ENCODE measurements at regions not wholly inside any gene's neighbourhood (a gene's known extent, or its start where the extent isn't known, plus 50 kb on each side); places are given as distances from the start of the nearest gene placed in this dataset.

DNA sequence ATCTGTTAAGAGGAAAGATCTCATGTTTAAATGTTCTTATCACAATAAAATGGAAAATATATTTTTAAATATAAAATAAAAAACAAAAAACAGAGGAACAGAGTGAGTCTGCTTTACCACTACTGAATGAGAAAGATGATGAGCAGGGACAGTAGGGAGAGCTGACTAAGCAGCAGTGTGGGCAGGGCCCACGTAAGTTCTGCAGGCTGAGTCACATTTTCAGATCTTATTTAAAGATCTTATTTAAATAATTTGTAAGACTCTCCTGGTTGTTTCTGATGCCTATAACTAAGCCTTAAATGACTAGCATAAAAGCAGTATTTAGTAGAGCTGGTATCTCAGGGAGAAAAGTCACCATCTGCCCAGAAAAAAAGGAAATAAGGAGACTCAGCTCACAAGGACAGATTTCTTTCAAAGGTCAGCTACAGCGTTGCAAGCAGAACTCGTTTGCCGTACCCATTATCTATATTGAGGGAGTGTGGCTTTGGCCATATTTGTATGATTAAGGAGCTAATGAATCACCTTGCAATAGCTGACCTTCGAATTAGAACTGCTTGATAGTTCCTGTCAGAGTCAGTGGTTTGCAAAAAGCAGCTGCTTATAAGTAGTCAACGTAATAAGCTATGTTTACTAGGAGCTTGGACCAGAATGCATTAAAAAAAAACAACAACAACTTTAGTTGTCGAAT lies 322.1 kb upstream of the CHAC2 start:
- Histone ChIP-seq H3K9me3 (no peaks in the 10 kb centered on the region), H3K27ac (no peak overlapping the region), H3K4me3 (no peak overlapping the region), H3K4me1 (ENCODE audit: insufficient read depth) (no peaks in the 10 kb centered on the region), H3K27me3 (no peaks in the 10 kb centered on the region), H3K36me3 (no peaks in the 10 kb centered on the region)
- intact Hi-C loops (cut with DNase I), result no loop called here
- DNase-seq, result no peak
- no peak for TF ChIP-seq EP300 (IDR thresholded peaks at IDR 0.05)
- no peak for TF ChIP-seq POLR2A (IDR thresholded peaks at IDR 0.05)
- WGBS, 3 donors, result 14 to 21% (median 14%) methylated on average over 7 of the region's 7 CpGs

- no peak for DNase-seq
- Histone ChIP-seq H3K9me3 (no peaks in the 10 kb centered on the region), H3K4me3 (no peak overlapping the region), H3K27me3 (no peaks in the 10 kb centered on the region), H3K36me3 (no peaks in the 10 kb centered on the region), H3K27ac (no peak overlapping the region), H3K4me1 (ENCODE audit: insufficient read depth) (no peaks in the 10 kb centered on the region)
- 78 to 87% (median 82%) methylated on average over 4 of the region's 4 CpGs for WGBS, 3 donors
- intact Hi-C loops (cut with DNase I), result no loop called here
- no peak for TF ChIP-seq EP300 (IDR thresholded peaks at IDR 0.05)
- TF ChIP-seq, protein P1, sequence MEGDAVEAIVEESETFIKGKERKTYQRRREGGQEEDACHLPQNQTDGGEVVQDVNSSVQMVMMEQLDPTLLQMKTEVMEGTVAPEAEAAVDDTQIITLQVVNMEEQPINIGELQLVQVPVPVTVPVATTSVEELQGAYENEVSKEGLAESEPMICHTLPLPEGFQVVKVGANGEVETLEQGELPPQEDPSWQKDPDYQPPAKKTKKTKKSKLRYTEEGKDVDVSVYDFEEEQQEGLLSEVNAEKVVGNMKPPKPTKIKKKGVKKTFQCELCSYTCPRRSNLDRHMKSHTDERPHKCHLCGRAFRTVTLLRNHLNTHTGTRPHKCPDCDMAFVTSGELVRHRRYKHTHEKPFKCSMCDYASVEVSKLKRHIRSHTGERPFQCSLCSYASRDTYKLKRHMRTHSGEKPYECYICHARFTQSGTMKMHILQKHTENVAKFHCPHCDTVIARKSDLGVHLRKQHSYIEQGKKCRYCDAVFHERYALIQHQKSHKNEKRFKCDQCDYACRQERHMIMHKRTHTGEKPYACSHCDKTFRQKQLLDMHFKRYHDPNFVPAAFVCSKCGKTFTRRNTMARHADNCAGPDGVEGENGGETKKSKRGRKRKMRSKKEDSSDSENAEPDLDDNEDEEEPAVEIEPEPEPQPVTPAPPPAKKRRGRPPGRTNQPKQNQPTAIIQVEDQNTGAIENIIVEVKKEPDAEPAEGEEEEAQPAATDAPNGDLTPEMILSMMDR (IDR thresholded peaks at IDR 0.05), result no peak
Observed at GRCh38 chr2:53442783-53443182, 324.8 kb upstream of the CHAC2 start.

DNA sequence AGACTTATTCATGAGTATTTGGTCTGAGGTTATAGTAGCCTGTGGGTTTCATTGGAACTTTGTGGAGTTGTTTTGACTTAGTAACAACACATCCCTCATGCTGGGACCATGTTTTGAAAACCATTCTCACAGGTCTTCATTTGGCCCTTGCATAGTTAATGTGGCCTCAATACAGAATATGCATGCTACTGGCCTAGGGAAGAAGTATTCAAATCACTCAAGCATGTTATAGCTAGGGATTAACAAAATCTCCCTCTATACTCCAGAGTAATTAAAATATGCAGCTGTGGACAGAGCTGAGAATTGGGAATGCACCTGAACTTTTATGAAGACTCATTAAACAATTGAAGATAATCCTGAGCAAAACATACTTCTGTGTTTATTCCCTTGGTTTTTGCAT lies 325.5 kb upstream of the CHAC2 start:
- Histone ChIP-seq H3K4me1 (ENCODE audit: insufficient read depth) (no peaks in the 10 kb centered on the region), H3K9me3 (no peaks in the 10 kb centered on the region), H3K27ac (no peak overlapping the region), H3K36me3 (no peaks in the 10 kb centered on the region), H3K27me3 (no peaks in the 10 kb centered on the region), H3K4me3 (no peak overlapping the region)
- TF ChIP-seq POLR2A (IDR thresholded peaks at IDR 0.05), result no peak
- TF ChIP-seq, protein P1 (IDR thresholded peaks at IDR 0.05), result no peak
- TF ChIP-seq EP300 (IDR thresholded peaks at IDR 0.05), result no peak
- intact Hi-C loops (cut with DNase I), result no loop called here
- no peak for DNase-seq

GRCh38 chr2:53438692-53439091 lies 328.9 kb upstream of the CHAC2 start:
- 86 to 98% (median 93%) methylated on average over 1 of the region's 1 CpG for WGBS, 3 donors
- intact Hi-C loops (cut with DNase I), result no loop called here

GRCh38 chr2:53438100-53438499 lies 329.5 kb upstream of the CHAC2 start:
- no peaks in the 10 kb centered on the region for H3K36me3 ChIP-seq
- DNase-seq, result no peak
- intact Hi-C loops (cut with DNase I), result no loop called here

More at GRCh38 chr2:53438692-53439091, 328.9 kb upstream of the CHAC2 start:
- Histone ChIP-seq H3K4me3 (no peak overlapping the region), H3K27me3 (no peaks in the 10 kb centered on the region), H3K36me3 (no peaks in the 10 kb centered on the region), H3K9me3 (no peaks in the 10 kb centered on the region), H3K4me1 (ENCODE audit: insufficient read depth) (no peaks in the 10 kb centered on the region), H3K27ac (no peak overlapping the region)
- DNase-seq, result no peak
- TF ChIP-seq POLR2A (IDR thresholded peaks at IDR 0.05), result no peak
- TF ChIP-seq, protein P1 (IDR thresholded peaks at IDR 0.05), result no peak
- TF ChIP-seq EP300 (IDR thresholded peaks at IDR 0.05), result no peak

More at GRCh38 chr2:53438100-53438499, 329.5 kb upstream of the CHAC2 start:
- no peak overlapping the region for H3K4me3 ChIP-seq
- no peaks in the 10 kb centered on the region for H3K4me1 ChIP-seq (ENCODE audit: insufficient read depth)
- no peak overlapping the region for H3K27ac ChIP-seq
- 42 to 65% (median 56%) methylated on average over 1 of the region's 1 CpG for WGBS, 3 donors
- TF ChIP-seq EP300 (IDR thresholded peaks at IDR 0.05) (no peak), POLR2A (IDR thresholded peaks at IDR 0.05) (no peak)
- TF ChIP-seq, protein P1 (IDR thresholded peaks at IDR 0.05), result no peak
- no peaks in the 10 kb centered on the region for H3K9me3 ChIP-seq
- no peaks in the 10 kb centered on the region for H3K27me3 ChIP-seq
